Endometrium (tissue), 2 donors: ENCODE measurements at regions not wholly inside any gene's neighbourhood (a gene's known extent, or its start where the extent isn't known, plus 50 kb on each side); places are given as distances from the start of the nearest gene placed in this dataset.
"Not testable (repeated sequence)": the region's sequence is repeated elsewhere in the genome, so short reads cannot be mapped to it uniquely, and the experiment has no call there.

ENCODE experiments used
- FAIRE-seq: peaks from 2 replicates; lab custom pipeline; 2012; peaks lifted over from hg19 to GRCh38; lab: Jason Lieb, UNC
- donor health status: control.
- donor health status: control.

DNA sequence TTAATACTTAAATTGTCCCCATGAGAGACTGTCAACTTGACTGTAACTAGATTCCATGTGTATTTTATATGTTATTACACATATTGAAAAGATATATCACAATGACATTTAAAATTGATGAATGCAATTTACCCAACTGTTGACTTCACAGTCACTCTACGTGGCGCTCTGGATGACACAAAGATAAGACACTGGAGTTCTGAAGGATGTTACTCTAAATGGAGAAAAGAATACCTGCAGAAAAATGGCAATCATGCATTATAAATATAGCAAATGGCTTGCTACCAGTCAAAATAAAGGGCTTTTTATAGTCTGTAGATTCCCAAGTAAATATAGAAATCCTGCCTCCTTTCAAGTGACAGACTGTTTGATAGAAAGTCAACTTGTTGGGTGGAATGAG is 143.6 kb upstream of the KLF6 start:
- no peak for FAIRE-seq

- FAIRE-seq = no peak
Measured at GRCh38 chr10:3928078-3928477, 143.1 kb upstream of the KLF6 start.

DNA sequence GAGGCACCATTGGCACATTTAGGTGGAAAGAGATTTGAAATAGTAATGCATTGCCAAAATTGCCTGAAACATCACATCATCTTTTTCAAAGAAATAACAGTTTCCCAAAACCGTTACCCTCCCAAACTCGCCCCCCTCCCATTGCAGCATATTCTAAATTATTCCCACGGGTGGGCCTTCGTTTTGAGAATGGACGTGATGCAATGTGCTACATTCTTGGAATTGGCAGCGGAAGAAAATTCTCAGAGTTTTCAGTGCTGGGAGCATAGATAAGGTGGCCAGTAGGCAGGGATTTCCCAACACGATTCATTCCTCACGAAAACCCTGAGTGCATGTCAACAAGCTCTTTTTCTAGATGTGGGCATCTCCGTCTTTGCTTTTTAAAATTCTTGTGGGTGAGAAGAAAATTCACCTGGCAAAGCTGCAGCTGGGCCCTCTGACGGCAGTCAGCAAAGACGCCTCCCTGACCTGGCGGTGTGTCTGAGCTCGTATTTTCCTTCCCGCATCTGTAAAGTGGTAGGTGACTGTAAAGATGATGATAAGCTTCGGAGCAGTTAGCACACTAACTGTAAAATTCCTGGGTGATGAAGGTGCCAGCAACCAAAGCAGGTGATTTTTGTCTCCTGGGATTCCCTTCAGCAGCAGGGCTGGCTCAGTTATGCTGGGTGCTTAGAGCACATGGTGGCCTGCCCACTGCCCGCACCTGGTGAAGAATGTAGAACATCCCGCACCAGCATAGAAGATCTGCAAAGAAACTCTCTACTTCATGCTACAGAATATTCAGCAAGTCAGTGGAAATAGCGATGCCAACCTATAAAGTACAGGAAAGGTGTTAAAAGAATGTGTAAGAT is 141.9 kb upstream of the KLF6 start:
- FAIRE-seq = no peak

- no peak for FAIRE-seq
Measured at GRCh38 chr10:3926258-3926657, 141.2 kb upstream of the KLF6 start.

DNA sequence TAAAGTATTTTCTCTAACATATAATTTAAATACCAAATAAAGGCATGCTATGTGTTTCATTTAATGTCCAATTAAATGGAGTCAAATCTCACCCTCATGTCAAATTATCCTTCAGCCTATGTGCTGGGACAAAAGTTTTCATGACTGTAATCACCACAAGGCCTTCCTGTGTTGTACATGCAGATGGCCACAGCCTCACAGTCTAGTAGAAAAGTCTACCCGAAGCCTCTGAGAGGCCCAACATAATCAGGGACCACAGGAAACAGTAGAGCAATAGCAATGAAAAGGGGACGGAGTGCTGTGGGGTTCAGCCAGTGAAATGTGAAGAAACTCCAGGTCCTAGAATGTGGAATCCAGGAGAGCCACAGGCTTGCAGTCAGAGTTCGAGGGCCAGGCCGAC is 140.2 kb upstream of the KLF6 start:
- no peak for FAIRE-seq

GRCh38 chr10:3924344-3924743 is 139.3 kb upstream of the KLF6 start:
- no peak for FAIRE-seq

DNA sequence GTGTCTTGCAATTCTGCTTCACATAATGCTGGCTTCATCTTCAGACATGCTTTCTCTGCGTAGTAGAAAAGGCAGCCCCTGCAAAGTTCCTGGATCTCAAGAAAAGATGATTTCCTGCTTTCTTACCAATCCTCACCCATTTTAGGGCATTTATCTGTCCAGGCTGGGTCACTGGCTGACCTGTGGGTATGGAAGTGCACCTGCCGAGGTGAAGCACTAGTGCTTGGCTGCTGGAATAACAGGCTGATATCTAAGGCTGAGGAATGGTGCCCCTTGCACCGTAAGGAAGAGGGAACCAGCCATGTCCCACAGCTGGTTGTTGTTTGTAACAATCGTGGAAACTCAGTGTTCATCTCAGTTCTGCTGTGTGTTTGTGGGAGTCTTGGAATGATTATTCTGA is 138.0 kb upstream of the KLF6 start:
- FAIRE-seq = no peak

DNA sequence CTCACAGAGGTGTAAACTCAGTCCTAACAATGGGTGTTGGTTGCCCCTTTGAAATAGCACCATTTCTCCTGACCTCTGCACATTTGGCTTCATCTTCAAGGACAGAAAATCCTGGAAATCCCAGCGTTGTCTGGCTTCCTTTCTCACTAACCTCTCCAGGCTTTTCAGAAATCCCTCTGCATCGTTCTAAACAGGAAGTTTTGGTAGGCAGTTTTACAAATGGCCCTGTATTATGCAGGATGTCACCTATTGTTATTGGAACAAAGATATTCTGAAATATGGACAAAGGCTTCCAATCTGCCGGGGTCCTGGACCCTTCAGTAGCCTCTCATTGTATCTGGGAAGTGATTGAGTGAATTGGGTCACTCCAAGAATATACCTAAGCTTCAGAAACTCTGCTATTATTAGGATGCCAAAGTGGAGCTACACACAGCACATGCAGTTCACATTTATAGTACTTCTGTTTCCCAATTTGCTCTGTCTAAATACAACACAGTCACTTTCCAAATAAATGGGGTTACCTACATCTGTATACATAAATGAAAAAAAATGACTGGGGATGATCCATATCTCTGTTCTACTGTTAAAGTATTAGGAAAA is 134.8 kb upstream of the KLF6 start:
- no peak for FAIRE-seq

- FAIRE-seq = not testable (repeated sequence)
Measured at GRCh38 chr10:3917392-3917791, 132.4 kb upstream of the KLF6 start.

GRCh38 chr10:3914733-3915132 is 129.7 kb upstream of the KLF6 start:
- FAIRE-seq = no peak

GRCh38 chr10:3911713-3912442 is 126.9 kb upstream of the KLF6 start:
- FAIRE-seq = no peak

DNA sequence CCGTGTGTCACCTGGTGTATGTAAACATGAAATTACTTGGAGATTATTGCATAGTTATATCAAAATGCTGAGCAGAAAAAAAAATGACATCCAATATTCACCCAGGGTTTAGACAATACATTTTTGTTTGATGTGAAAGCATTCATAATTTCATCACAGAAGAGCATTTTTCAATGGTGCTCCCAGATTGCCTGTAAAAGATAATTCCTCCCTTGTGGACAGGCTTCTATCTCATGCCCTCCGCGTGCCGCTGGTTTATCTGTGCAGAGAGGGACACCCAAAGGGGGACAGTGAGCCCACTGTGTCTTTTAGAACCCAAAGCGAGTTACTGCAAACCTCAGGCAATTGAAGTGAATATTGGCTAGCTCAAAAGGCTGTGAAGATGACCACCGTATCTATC is 126.2 kb upstream of the KLF6 start:
- FAIRE-seq = no peak

DNA sequence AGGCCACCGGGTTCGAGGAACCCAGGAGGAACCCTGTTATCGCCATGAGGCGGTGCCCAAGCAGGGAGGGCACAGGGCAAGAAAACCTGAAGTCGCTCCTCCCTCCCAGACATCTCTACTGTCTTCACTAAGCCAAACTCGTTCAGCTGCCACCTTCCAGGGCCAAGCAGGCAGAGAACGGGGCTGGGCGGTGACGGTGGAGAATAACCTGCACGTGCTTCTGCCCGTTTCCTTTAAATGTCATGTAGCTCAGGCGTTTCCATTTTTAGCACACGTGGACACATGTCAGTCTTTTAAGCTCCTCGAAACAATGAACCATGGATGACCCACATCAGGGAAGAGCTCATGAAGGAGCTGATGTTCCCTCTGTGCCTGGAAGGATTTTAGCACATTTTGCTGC is 124.3 kb upstream of the KLF6 start:
- FAIRE-seq = no peak

DNA sequence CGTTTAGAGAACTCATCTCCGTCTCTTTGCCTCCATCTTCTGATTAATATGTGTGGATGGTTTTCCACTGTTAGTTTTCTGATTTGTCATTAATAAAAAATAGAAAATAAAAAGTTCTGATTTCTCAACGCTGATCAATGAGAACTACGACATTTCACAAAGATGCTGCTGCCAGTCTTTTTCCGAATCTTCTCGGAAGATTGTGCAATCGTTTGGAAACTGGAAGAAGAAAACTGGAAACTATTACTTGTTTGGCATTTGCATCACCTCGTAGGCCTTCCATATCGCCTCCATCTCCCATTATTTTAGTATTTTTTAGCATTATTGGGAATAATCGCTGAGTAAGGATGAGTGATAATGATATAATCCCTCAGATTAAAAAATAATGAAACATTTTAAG is 123.2 kb upstream of the KLF6 start:
- FAIRE-seq = no peak

DNA sequence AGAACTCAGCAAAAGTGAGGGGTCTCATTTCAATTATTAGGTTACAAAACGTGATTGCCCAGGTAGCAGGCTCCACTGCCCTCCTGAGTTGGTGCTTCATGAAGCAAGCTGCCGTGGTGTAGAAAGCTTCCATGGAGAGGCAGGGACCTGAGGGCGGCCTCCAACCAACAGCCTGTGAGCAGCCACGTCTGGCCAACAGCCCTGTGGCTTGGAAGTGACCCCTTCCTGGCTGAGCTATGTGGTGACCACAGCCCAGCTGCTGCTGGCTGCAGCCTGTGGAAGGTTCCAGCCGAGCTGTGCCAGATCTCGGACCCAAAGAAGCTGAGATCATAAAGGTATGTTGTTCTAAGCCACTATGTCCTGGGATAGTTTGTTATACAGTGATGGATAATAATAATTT is 122.5 kb upstream of the KLF6 start:
- no peak for FAIRE-seq

GRCh38 chr10:3906511-3907111 is 121.6 kb upstream of the KLF6 start:
- FAIRE-seq = no peak

- no peak for FAIRE-seq
Measured at GRCh38 chr10:3904419-3904960, 119.5 kb upstream of the KLF6 start.

- no peak for FAIRE-seq
Measured at GRCh38 chr10:3902809-3903410, 117.9 kb upstream of the KLF6 start.

DNA sequence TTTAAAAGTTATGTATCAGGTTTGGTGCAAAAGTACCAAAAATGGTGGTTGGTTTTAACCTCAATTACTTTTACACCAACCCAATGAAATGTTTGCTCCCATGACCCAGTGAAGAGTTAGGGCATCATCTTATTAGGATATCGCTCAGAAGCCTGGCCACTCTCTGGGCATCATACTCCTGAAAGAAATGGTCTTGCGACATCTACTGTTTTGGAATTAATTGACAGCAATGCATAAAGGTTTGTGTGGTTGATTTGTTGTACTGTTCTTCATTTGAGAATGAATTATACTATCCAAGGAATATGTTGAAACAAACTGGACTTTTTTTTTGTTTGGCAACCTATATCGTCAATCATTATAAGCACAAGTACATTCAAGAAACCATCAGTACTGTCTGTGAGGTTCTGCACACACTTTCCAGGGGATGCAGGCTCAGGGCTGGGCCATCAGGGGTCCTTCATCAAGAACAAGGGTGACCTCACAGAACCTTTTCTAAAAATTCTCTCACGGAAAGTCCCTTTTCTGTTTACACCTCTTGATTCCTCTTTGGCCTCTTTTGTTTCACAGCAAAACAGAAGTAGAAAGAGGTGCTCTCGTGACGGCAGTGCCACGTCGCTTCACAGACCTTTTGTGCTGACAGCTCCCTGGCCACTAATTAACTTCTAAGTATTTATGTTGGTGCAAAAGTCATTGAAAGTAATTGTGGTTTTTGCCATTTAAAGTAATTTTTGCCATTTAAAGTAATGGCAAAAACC is 117.2 kb upstream of the KLF6 start:
- FAIRE-seq = no peak

DNA sequence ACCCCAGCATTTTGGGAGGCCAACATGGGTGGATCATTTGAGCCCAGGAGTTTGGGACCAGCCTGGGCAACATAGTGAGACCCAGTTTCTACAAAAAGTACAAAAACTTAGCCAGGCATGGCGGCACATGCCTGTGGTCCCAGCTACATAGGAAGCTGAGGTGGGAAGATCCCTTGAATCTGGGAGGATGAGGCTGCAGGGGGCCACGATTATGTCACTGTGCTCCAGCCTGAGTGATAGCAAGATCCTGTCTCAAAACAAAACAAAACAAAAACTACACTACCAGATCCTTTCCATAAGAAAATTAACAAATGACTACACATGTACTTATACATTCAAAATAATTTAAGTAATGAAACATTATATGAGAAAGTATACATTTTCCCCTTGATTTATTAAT is 116.4 kb upstream of the KLF6 start:
- no peak for FAIRE-seq

DNA sequence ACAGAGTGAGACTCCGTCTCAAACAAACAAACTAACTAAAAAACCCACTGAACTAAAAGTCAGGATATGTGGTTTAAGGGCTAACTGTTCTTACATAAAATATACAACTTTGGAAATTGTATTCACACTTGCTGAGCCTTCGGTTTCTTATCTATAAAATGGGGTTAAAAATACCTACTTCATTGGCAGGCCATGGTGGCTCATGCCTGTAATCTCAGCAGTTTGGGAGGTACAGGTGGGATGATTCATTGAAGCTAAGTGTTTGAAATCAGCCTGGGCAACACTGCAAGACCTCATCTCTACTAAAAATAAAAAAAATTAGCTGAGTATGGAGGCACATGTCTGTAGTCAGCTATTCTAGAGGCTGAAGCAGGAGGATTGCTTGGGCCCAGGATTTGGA is 115.4 kb upstream of the KLF6 start:
- FAIRE-seq = no peak
